Left lobe of liver (tissue), 2 donors: ENCODE measurements at regions not wholly inside any gene's neighbourhood (a gene's known extent, or its start where the extent isn't known, plus 50 kb on each side); places are given as distances from the start of the nearest gene placed in this dataset.
"Not testable (repeated sequence)": the region's sequence is repeated elsewhere in the genome, so short reads cannot be mapped to it uniquely, and the experiment has no call there.

Experiments used
- ATAC-seq: fragments of 200-7000 bp; cut with Tn5 transposase; one replicate; pipeline ENCODE4 v1.9.1; 2020; ENCODE audit warnings: mild to moderate bottlenecking, moderate library complexity
- DNase-seq: peaks from one replicate; pipeline ENCODE4 v3.0.0-alpha.2; 2020; ENCODE audit warnings: low spot score
- donor health status: DM: no; HTN: no; CAD: no; lungs with moderate emphysema.
- donor health status: DM: no; HTN: yes; CAD: no.

DNA sequence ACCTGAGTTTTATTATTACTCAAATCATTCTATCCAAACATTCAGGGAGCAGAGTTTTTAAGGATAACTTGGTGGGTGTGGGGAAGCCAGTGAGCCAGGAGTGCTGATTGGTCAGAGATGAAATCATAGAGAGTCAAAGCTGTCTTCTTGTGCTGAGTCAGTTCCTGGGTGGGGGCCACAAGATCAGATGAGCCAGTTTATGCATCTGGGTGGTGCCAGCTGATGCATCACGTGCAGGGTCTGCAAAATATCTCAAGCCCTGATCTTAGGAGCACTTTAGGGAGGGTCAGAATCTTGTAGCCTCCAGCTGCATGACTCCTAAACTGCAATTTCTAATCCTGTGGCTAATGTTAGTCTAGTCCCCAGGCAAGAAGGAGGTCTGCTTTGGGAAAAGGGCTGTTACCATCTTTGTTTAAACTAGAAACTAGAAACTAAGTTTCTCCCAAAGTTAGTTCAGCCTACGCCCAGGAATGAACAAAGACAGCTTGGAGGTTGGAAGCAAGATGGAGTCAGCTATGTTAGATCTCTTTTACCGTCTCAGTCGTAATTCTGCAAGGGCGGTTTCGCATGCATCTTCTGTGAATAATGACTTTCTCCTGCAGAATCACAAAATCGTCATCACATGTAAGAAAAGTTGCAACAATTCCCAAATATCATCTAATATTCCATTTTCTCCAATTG is 97.5 kb downstream of the ZNF664 start:
- not testable (repeated sequence) for ATAC-seq, DNase-seq

GRCh38 chr12:124071075-124071443 is 98.0 kb downstream of the ZNF664 start:
- ATAC-seq (no peak), DNase-seq (no peak)

GRCh38 chr12:124073356-124074035 is 100.5 kb downstream of the ZNF664 start:
- no peak for DNase-seq
- ATAC-seq, result no peak

- no peak for DNase-seq
- no peak for ATAC-seq
These were observed 102.8 kb downstream of the ZNF664 start for GRCh38 chr12:124075841-124076240.

- no peak for ATAC-seq
- no peak for DNase-seq
These were observed 104.7 kb downstream of the ZNF664 start for GRCh38 chr12:124077701-124078100.

GRCh38 chr12:124078800-124079199 is 105.8 kb downstream of the ZNF664 start:
- no peak for DNase-seq
- no peak for ATAC-seq

GRCh38 chr12:124080649-124081048 is 107.6 kb downstream of the ZNF664 start:
- DNase-seq (no peak), ATAC-seq (no peak)

- ATAC-seq (no peak), DNase-seq (no peak)
These were observed 109.0 kb downstream of the ZNF664 start for GRCh38 chr12:124082012-124082411.

DNA sequence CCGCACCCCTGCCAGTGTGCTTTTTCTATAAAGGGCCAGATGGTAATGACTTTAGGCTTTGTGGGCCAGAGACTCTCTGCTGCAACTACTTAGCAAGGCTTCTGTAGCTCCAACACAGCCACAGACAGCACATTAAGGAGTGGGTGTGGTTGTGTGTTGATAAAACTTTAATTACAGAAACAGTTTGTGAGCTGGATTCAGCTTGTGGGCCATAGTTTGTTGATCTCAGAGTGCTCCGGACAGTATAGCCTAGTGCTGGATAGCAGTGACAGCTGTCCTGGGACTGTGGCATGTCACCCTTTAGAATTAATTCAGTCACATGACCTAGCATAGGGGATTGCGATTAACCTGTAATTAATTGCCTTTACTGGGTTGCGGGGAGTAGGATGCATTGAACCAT is 109.7 kb downstream of the ZNF664 start:
- ATAC-seq, result no peak
- no peak for DNase-seq

GRCh38 chr12:124083708-124084107 is 110.7 kb downstream of the ZNF664 start:
- DNase-seq (no peak), ATAC-seq (no peak)

DNA sequence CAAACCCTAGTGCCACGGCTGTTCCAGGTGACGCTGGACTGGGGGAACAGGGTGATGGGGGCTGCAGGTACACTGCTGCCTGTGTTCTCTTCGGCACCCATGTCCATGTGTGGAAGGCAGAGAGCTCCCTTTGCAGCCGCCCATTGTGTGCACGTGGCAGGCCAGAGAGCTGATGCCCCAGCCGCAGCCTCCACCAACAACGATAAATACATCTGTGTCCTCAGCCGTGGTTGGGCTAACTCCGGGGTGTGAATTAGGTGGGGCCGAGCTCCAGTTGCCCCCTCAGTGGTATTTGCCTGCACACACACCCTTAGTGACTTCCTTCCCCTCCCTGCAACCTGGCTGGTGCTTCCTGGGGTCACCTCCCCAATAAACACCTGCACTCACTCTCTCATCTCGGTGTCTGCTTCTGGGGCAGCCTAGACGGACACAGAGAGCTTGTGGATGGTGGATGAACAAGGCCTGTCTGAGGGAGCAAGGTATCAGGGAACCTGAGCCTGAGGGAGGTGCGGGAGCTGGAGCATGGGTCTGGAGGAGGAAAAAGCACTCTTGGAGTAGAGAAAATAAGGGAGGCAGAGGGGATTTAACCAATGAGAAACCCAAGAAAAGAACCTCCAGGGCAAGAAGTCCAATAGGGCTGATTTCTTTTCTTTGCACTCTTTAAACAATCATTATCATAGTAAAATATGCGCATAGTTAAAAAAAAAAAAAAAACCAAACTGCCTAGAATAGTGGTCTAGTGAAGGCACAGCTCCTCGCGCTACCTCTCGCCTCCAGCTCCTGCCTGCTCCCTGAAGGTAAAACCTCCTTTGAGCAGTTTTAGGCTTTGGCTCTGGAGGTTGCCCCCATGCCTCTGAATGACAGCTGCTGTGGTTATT is 112.6 kb downstream of the ZNF664 start:
- no peak for DNase-seq
- ATAC-seq, result no peak

- no peak for DNase-seq
These were observed 113.4 kb downstream of the ZNF664 start for GRCh38 chr12:124086299-124086898.

DNA sequence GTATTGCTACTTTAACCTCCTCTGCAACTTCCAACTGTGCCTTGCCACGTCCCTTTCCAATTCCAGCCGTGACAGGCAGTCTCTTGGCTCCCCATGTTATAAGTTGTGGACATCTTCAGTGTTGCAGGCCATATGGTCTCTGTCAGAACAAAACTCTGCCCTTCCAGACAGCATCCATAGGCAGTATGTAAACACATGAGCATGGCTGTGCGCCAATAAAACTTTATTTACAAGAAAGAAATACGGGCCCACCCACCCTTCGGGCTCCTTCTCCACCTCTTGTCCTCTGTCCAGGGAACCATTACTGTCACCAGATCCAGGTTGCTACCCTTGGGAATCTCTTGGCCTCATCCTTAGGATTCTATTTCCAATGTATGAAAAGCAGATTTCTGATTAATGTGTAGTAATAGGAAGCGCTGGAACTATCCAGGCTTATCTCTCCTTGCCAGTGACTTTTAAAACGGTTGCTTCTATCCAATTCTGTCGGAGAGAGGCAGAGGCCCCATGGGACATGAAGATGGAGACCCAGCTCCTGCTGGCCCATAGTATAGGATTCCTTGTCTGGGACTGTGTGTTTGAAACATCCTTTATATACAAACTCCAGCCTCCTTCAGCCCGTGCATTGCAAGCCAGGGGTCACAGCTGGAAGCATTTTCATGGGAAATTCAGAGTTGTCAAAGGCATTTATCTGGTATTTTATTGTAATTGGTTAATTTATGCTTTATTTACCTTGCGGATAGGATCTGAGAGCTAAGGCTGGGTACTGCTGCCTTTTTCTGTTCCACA is 114.4 kb downstream of the ZNF664 start:
- ATAC-seq, result no peak

More at GRCh38 chr12:124086299-124086898, 113.4 kb downstream of the ZNF664 start:
- no peak for ATAC-seq

DNA sequence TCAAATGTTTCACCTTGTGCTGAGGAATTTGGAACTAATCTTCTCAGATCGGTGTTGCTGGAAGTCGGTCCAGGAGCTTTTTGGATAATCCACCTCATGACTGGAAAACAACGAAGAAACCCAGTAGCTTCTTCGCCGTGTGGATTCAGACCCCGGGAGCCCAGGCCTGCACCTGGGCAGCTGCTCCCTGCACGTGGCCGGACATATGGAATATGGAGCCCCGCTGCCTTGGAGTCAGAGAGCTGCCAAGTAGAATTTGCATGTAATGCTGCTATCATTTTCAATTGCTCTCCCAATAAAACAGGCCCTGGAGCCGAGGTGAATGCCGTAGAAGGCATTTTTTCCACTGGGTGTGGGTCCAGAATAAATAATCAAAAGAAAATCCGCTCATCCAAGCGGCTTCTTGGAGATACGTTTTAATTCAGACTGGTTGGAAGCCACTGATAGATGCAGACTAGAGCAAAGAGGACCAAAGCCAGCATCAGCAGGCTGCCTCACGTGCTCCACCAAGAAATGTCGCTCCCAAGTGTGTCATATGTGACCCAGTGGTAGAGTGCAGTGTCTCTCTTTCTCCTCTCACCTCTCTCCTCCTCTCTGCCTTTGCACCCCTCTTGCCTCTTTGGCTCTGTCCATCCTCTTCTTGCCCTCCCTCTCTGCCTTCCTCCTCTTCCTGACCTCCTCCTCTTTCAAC is 115.3 kb downstream of the ZNF664 start:
- no peak for ATAC-seq

More for the DNA sequence above, 114.4 kb downstream of the ZNF664 start:
- no peak for DNase-seq

GRCh38 chr12:124089181-124089914 is 116.3 kb downstream of the ZNF664 start:
- not testable (repeated sequence) for ATAC-seq, DNase-seq

More for the DNA sequence above, 115.3 kb downstream of the ZNF664 start:
- DNase-seq, result no peak

DNA sequence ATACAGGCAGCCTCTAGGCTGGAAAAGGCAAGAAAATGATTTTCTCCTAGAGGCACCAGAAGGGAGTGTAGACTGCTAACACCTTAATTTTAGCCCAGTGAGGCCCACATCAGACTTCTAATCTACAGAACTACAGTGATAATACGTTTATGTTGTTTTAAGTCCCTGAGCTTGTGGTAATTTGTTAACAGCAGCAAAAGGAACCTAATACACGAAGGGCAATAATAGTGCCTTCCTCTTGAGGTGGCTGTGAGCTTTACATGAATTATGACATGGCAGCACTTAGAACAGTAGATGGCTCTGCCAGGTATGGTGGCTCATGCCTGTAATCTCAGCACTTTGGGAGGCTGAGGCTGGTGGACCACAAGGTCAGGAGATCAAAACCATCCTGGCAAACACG is 118.8 kb downstream of the ZNF664 start:
- DNase-seq (no peak), ATAC-seq (no peak)

DNA sequence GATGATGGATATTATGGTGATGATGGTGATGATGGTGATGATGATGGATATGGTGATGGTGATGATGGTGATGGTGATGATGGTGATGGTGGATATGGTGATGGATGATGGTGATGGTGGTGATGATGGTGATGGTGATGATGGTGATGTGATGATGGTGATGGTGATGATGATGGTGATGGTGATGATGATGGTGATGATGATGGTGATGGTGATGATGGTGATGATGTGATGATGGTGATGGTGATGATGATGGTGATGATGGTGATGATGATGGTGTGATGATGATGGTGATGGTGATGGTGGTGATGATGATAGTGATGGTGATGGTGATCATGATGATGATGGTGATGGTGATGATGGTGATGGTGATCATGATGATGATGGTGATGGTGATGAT is 119.5 kb downstream of the ZNF664 start:
- not testable (repeated sequence) for DNase-seq, ATAC-seq

GRCh38 chr12:124093297-124093696 is 120.3 kb downstream of the ZNF664 start:
- DNase-seq (no peak), ATAC-seq (no peak)

DNA sequence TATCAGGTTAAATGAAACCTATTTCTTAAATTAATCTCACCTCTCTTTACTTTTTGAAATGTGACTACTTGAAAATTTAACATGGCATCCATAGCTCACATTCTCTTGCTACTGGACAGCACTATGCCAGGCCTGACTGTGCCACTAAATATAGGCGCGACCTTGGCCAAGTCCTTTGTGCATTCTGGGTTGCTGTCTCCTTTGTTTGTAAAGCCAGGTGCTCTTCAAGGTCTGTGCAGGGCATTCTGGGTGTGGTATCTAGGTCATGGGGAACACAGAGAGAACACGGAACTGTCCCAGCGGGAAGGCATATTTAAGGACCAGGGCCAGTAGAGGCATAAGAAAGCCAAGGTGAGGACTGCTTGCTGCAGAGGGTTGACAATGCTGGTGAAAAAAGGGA is 121.2 kb downstream of the ZNF664 start:
- ATAC-seq (no peak), DNase-seq (no peak)
